ENCODE measurements at regions not wholly inside any gene's neighbourhood (a gene's known extent, or its start where the extent isn't known, plus 50 kb on each side); places are given as distances from the start of the nearest gene placed in this dataset.

DNA sequence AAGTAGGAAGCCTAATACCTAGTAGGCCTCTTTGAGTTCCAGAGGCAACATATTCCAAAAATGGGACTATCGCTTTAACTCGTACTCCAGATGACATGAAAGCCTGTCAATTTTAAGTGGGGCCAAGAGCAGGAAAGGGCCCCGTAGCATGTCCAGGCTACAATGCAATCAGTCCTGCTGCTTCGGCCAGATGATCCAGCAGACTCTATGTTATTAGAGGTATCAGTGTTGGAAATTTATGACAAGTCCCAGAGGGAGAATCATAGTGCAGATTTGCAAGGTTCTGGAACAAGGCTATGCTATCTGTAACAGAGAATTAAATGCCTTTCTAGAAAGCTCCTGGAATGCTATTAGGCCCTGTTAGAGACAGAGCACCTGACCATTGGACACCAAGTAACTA, 56.7 kb upstream of the SRP9 start (continued):
- TF ChIP-seq, protein P1, sequence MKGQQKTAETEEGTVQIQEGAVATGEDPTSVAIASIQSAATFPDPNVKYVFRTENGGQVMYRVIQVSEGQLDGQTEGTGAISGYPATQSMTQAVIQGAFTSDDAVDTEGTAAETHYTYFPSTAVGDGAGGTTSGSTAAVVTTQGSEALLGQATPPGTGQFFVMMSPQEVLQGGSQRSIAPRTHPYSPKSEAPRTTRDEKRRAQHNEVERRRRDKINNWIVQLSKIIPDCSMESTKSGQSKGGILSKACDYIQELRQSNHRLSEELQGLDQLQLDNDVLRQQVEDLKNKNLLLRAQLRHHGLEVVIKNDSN (IDR thresholded peaks at IDR 0.05; ENCODE audit: borderline replicate concordance, extremely low read length, insufficient read depth, low read depth, low read length): no peak

DNA sequence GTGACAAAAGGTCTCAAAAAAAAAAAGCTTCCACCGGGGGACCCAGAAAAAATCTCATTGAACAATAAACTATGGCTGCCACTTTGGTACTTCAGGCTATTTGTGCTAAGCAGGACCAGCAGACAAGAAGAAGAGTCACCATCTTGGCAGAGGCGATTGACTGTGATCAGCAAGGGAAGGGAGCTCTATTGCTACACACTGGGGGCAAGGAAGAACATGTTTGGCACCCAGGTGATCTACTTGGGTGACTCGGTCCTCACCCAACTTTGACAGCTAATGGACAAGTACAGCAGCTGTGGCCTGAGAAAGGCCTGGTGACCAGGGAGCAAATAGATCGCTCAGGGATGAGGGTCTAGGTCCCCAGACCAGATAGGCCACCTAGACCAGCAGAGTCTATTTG, 53.4 kb upstream of the SRP9 start:
- ChIA-PET RAD21 (ENCODE audit: unreplicated experiment) (no interaction called here), SMC1A (ENCODE audit: uncharacterized antibody, unreplicated experiment) (no interaction called here), CTCF (no interaction called here), POLR2A (no interaction called here)
- Histone ChIP-seq H3K27me3 (replicated peaks in 1 of 2; ENCODE audit: control insufficient read depth in 2 of 2, insufficient read depth in 2 of 2, low read length in 1 of 2) (no peaks in the 10 kb centered on the region), H3K4me2 (ENCODE audit: control insufficient read depth, insufficient read depth) (no peak overlapping the region), H3K27ac (ENCODE audit: control insufficient read depth, insufficient read depth) (no peak overlapping the region), H3K9ac (ENCODE audit: control insufficient read depth, insufficient read depth, low read length) (no peak overlapping the region), H3K36me3 (ENCODE audit: control insufficient read depth in 2 of 2, insufficient read depth in 2 of 2, low read length in 1 of 2) (no peaks in the 10 kb centered on the region), H4K20me1 (ENCODE audit: control insufficient read depth, insufficient read depth) (no peaks in the 10 kb centered on the region), H3K79me2 (ENCODE audit: control insufficient read depth, insufficient read depth, low read length) (no peaks in the 10 kb centered on the region), H3K4me3 (no peak overlapping the region), H2AFZ (ENCODE audit: control insufficient read depth, low read depth, low read length) (no peak overlapping the region), H3K4me1 (ENCODE audit: control insufficient read depth, insufficient read depth, low read length) (no peaks in the 10 kb centered on the region), H3K9me3 (replicated peaks; ENCODE audit: control insufficient read depth, insufficient read depth, low read length) (no peaks in the 10 kb centered on the region; the same call in 2 of the 3 replicates)
- in situ Hi-C loops (cut with MboI) (no loop called here), intact Hi-C loops (cut with micrococcal nuclease; ENCODE audit: unreplicated experiment) (no loop called here)
- TF ChIP-seq NFIC (IDR thresholded peaks at IDR 0.05; ENCODE audit: low read depth, low read length) (no peak), SRF (IDR thresholded peaks at IDR 0.05; ENCODE audit: low read depth in 2 of 2, low read length in 2 of 2) (no peak), POU2F2 (IDR thresholded peaks at IDR 0.05; ENCODE audit: borderline replicate concordance, low read depth, low read length) (no peak), SREBF1 (IDR thresholded peaks at IDR 0.05; ENCODE audit: low read length) (no peak)
- TF ChIP-seq, protein P2, sequence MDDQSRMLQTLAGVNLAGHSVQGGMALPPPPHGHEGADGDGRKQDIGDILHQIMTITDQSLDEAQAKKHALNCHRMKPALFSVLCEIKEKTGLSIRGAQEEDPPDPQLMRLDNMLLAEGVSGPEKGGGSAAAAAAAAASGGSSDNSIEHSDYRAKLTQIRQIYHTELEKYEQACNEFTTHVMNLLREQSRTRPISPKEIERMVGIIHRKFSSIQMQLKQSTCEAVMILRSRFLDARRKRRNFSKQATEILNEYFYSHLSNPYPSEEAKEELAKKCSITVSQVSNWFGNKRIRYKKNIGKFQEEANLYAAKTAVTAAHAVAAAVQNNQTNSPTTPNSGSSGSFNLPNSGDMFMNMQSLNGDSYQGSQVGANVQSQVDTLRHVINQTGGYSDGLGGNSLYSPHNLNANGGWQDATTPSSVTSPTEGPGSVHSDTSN (IDR thresholded peaks at IDR 0.05; ENCODE audit: insufficient replicate concordance, low read depth, low read length): no peak
- no TSS peak for BruUV-seq (replicated peaks)
- whole genome bisulfite sequencing (ENCODE audit: insufficient coverage, insufficient replicate concordance, low lambda C conversion rate, missing lambda C conversion rate): 41% methylated on average over 4 of the region's 4 CpGs
- no peak for ATAC-seq
- no peak for DNase-seq (ENCODE audit: low read depth, low spot score)
- no peak for FAIRE-seq

All from GM12878 (cell line).